MM.1S (cell line): ENCODE measurements at regions not wholly inside any gene's neighbourhood (a gene's known extent, or its start where the extent isn't known, plus 50 kb on each side); places are given as distances from the start of the nearest gene placed in this dataset.

ENCODE experiments used
- DNase-seq: peaks from one replicate; pipeline ENCODE4 v3.0.0-alpha.2; 2015
- H2AFZ ChIP-seq: fragments of 300-600 bp; sonication (generic); 2 replicates; pipeline ENCODE4 v1.6.0; 2016; ENCODE audit warnings: antibody characterized with exemption, low read length
- H3F3A ChIP-seq: fragments of 300-600 bp; sonication (generic); 2 replicates; pipeline ENCODE4 v1.6.1; 2016; ENCODE audit warnings: mild to moderate bottlenecking, antibody characterized with exemption, low read length, moderate library complexity, mixed read lengths; ENCODE audit not compliant: insufficient read depth
- H3K27ac ChIP-seq: fragments of 300-600 bp; sonication (generic); 2 replicates; pipeline ENCODE4 v1.5.1; 2016; ENCODE audit warnings: mild to moderate bottlenecking, low read length
- H3K27me3 ChIP-seq: fragments of 300-600 bp; sonication (generic); replicated peaks from 2 replicates; pipeline ENCODE4 v1.6.0; 2016; ENCODE audit warnings: low read length; ENCODE audit not compliant: insufficient read depth
- H3K36me3 ChIP-seq: fragments of 300-600 bp; sonication (generic); replicated peaks from 2 replicates; pipeline ENCODE4 v1.6.1; 2016; ENCODE audit warnings: mild to moderate bottlenecking, low read length, mixed read lengths; ENCODE audit not compliant: insufficient read depth
- H3K4me1 ChIP-seq: fragments of 300-600 bp; sonication (generic); 2 replicates; pipeline ENCODE4 v1.6.1; 2016; ENCODE audit warnings: low read length, mixed read lengths
- H3K4me2 ChIP-seq: fragments of 300-600 bp; sonication (generic); 2 replicates; pipeline ENCODE4 v1.6.0; 2016; ENCODE audit warnings: low read depth, low read length
- H3K4me3 ChIP-seq: fragments of 300-600 bp; sonication (generic); 2 replicates; pipeline ENCODE4 v1.5.1; 2016; ENCODE audit warnings: low read length, mixed read lengths
- H3K79me2 ChIP-seq: fragments of 300-600 bp; sonication (generic); 2 replicates; pipeline ENCODE4 v1.6.1; 2016; ENCODE audit warnings: mixed run types, low read length, mixed read lengths
- H3K9ac ChIP-seq: fragments of 300-600 bp; sonication (generic); 2 replicates; pipeline ENCODE4 v1.6.1; 2016; ENCODE audit warnings: low read length, mixed read lengths
- H3K9me2 ChIP-seq: fragments of 300-600 bp; sonication (generic); replicated peaks from 2 replicates; pipeline ENCODE4 v1.6.1; 2016; ENCODE audit warnings: mild to moderate bottlenecking, low read length, mixed read lengths; ENCODE audit not compliant: insufficient read depth
- H3K9me3 ChIP-seq: fragments of 300-600 bp; sonication (generic); replicated peaks from 2 replicates; pipeline ENCODE4 v1.6.1; 2016; ENCODE audit warnings: mild to moderate bottlenecking, low read length, mixed read lengths; ENCODE audit not compliant: insufficient read depth
- H4K20me1 ChIP-seq: fragments of 300-600 bp; sonication (generic); 2 replicates; pipeline ENCODE4 v1.6.1; 2016; ENCODE audit warnings: mild to moderate bottlenecking, low read length, moderate library complexity, mixed read lengths; ENCODE audit not compliant: insufficient read depth
- EZH2 ChIP-seq: fragments of 300-600 bp; sonication (generic); optimal IDR thresholded peaks from 2 replicates; pipeline ENCODE3; 2017; ENCODE audit warnings: low read depth, mild to moderate bottlenecking, antibody characterized with exemption, low read length, mixed read lengths
- EZH2phosphoT487 ChIP-seq: fragments of 300-600 bp; sonication (generic); IDR thresholded peaks from 2 replicates; pipeline ENCODE4 v1.6.1; 2018; ENCODE audit warnings: antibody characterized with exemption, low read length
- TF ChIP-seq, protein P1 (sequence below): fragments of 300-600 bp; sonication (generic); IDR thresholded peaks from 2 replicates; pipeline ENCODE4 v1.5.1; 2016; ENCODE audit warnings: antibody characterized with exemption, low read length, mixed read lengths

DNA sequence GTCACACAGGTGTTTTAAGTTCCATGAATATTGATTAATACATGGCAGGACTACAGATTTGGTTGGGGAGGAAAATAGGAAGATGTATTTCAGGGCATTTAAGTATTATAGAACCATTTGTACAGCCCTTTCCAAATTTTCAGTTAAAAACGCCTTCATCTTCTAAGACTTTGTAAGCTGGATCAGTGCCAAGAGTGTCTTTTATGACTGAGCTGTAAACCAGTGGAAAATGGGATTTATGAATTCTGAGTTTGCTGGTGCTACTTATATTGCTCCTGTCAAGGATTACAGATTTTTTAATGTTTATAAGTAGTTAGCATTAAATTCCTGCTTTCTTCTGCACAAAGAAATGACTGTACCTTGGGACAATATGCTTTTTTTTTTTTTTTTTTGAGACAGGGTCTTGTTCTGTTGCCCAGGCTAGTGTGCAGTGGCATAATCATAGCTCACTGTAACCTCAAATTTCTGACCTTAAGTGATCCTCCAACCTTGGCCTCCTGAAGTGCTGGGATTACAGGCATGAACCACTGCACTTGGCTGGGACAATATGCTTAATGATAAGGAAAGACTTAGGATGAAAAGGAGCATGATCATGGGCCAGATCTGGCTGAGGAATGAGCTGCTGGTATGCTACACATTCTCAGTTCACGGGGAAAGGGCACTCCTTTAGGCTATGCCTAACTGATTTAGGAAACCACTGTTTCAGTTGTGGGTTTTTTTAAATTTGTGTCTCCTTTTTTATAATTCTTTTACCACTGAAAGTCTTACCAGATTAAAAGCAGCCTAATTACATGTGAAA lies 113.6 kb upstream of the MTNR1B start:
- Histone ChIP-seq H2AFZ (no peak overlapping the region), H3K27ac (no peak overlapping the region), H3K4me1 (peaks cover 12% of the 10 kb centered on the region), H3K9me2 (no peaks in the 10 kb centered on the region), H3F3A (no peaks in the 10 kb centered on the region), H3K79me2 (no peaks in the 10 kb centered on the region), H3K9ac (no peak overlapping the region), H3K9me3 (no peaks in the 10 kb centered on the region), H3K27me3 (no peaks in the 10 kb centered on the region), H3K36me3 (no peaks in the 10 kb centered on the region), H3K4me3 (no peak overlapping the region), H4K20me1 (no peaks in the 10 kb centered on the region), H3K4me2 (peak overlapping the region; percentile 45)
- DNase-seq: no peak
- TF ChIP-seq, protein P1, sequence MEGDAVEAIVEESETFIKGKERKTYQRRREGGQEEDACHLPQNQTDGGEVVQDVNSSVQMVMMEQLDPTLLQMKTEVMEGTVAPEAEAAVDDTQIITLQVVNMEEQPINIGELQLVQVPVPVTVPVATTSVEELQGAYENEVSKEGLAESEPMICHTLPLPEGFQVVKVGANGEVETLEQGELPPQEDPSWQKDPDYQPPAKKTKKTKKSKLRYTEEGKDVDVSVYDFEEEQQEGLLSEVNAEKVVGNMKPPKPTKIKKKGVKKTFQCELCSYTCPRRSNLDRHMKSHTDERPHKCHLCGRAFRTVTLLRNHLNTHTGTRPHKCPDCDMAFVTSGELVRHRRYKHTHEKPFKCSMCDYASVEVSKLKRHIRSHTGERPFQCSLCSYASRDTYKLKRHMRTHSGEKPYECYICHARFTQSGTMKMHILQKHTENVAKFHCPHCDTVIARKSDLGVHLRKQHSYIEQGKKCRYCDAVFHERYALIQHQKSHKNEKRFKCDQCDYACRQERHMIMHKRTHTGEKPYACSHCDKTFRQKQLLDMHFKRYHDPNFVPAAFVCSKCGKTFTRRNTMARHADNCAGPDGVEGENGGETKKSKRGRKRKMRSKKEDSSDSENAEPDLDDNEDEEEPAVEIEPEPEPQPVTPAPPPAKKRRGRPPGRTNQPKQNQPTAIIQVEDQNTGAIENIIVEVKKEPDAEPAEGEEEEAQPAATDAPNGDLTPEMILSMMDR: no peak
- TF ChIP-seq EZH2 (no peak), EZH2phosphoT487 (no peak)

GRCh38 chr11:92857407-92857806 lies 112.0 kb upstream of the MTNR1B start:
- no peak overlapping the region for H2AFZ ChIP-seq
- no peaks in the 10 kb centered on the region for H3K9me2 ChIP-seq
- H3K79me2 ChIP-seq: no peaks in the 10 kb centered on the region
- H3K4me1 ChIP-seq: peaks cover 12% of the 10 kb centered on the region
- no peaks in the 10 kb centered on the region for H3F3A ChIP-seq
- no peak for TF ChIP-seq EZH2
- TF ChIP-seq, protein P1: no peak
- no peak for TF ChIP-seq EZH2phosphoT487
- no peak overlapping the region for H3K9ac ChIP-seq
- H3K27me3 ChIP-seq: no peaks in the 10 kb centered on the region
- H3K4me2 ChIP-seq: no peak overlapping the region
- no peaks in the 10 kb centered on the region for H3K9me3 ChIP-seq
- H4K20me1 ChIP-seq: no peaks in the 10 kb centered on the region
- no peak for DNase-seq
- no peak overlapping the region for H3K4me3 ChIP-seq
- H3K36me3 ChIP-seq: no peaks in the 10 kb centered on the region
- H3K27ac ChIP-seq: no peak overlapping the region

DNA sequence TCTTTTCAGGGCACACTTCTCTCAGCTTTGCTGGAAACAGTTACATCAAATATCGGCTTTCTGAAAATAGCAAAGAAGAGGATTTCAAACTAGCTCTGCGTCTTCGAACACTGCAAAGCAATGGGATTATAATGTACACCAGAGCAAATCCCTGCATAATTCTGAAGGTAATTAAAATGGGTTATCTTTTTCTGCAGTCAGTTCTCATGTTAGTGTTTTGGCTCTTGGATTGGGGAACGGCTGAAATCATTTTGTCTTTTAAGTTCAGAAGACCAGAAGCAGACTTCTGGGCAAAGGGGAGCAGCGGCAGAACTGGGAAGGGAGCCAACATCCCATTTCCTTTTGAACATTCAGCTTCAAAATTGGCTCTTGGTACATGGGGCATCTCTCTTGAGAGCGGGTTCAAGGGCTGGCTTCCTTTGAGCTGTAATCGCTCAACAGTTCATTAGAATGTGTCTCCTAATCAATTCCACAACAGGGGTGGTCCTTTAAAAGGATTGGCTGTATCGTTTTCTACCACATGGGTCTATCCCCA lies 110.2 kb upstream of the MTNR1B start:
- no peak for TF ChIP-seq EZH2
- H3K9ac ChIP-seq: no peak overlapping the region
- H3K27me3 ChIP-seq: no peaks in the 10 kb centered on the region
- H3K79me2 ChIP-seq: no peaks in the 10 kb centered on the region
- H4K20me1 ChIP-seq: no peaks in the 10 kb centered on the region
- H3K36me3 ChIP-seq: no peaks in the 10 kb centered on the region
- no peaks in the 10 kb centered on the region for H3K9me2 ChIP-seq
- no peak overlapping the region for H3K27ac ChIP-seq
- no peak for DNase-seq
- no peaks in the 10 kb centered on the region for H3K9me3 ChIP-seq
- no peak overlapping the region for H3K4me3 ChIP-seq
- peaks cover 12% of the 10 kb centered on the region for H3K4me1 ChIP-seq
- H2AFZ ChIP-seq: no peak overlapping the region
- H3F3A ChIP-seq: no peaks in the 10 kb centered on the region
- H3K4me2 ChIP-seq: no peak overlapping the region

- DNase-seq: no peak
- no peak for TF ChIP-seq EZH2
- TF ChIP-seq EZH2phosphoT487: no peak
- TF ChIP-seq, protein P1: no peak
- H3K27ac ChIP-seq: no peak overlapping the region
- no peaks in the 10 kb centered on the region for H3K79me2 ChIP-seq
- no peaks in the 10 kb centered on the region for H3F3A ChIP-seq
- no peaks in the 10 kb centered on the region for H3K9me3 ChIP-seq
- H4K20me1 ChIP-seq: no peaks in the 10 kb centered on the region
- no peak overlapping the region for H3K4me3 ChIP-seq
- no peaks in the 10 kb centered on the region for H3K4me1 ChIP-seq
- no peak overlapping the region for H3K9ac ChIP-seq
- no peaks in the 10 kb centered on the region for H3K27me3 ChIP-seq
- H3K36me3 ChIP-seq: no peaks in the 10 kb centered on the region
- no peak overlapping the region for H3K4me2 ChIP-seq
- no peaks in the 10 kb centered on the region for H3K9me2 ChIP-seq
- no peak overlapping the region for H2AFZ ChIP-seq
Measured at GRCh38 chr11:92861634-92862033, 107.8 kb upstream of the MTNR1B start.
